Liver (tissue), 8 donors: ENCODE measurements at regions not wholly inside any gene's neighbourhood (a gene's known extent, or its start where the extent isn't known, plus 50 kb on each side); places are given as distances from the start of the nearest gene placed in this dataset.

Source experiments
- DNase-seq: peaks from one replicate; pipeline ENCODE4 v3.0.0-alpha.2; 2017; ENCODE audit warnings: low spot score
- H3K27ac ChIP-seq, 2 donors: one replicate each; pipeline ENCODE4 v1.7.0; 2013; ENCODE audit warnings: inconsistent platforms in 2 of 2, low read length in 2 of 2, control low read depth in 1 of 2, low read depth in 1 of 2, mild to moderate bottlenecking in 1 of 2
- H3K27me3 ChIP-seq, 4 donors: one replicate each; pipeline versions ENCODE4 v1.6.1 to v1.7.0; 2013; ENCODE audit warnings: low read length in 3 of 4, inconsistent platforms in 1 of 4, mild to moderate bottlenecking in 1 of 4, moderate library complexity in 1 of 4; ENCODE audit not compliant: control insufficient read depth in 4 of 4, insufficient read depth in 4 of 4
- H3K36me3 ChIP-seq, 4 donors: one replicate each; pipeline versions ENCODE4 v1.6.1 to v1.7.0; 2013; ENCODE audit warnings: low read length in 3 of 4, mild to moderate bottlenecking in 3 of 4, low read depth in 1 of 4, moderate library complexity in 1 of 4; ENCODE audit not compliant: control insufficient read depth in 4 of 4, insufficient read depth in 3 of 4
- H3K4me1 ChIP-seq, 4 donors: one replicate each; pipeline versions ENCODE4 v1.6.1 to v1.7.0; 2013; ENCODE audit warnings: low read length in 3 of 4, mild to moderate bottlenecking in 3 of 4, moderate library complexity in 1 of 4; ENCODE audit not compliant: control insufficient read depth in 4 of 4, insufficient read depth in 4 of 4
- H3K4me3 ChIP-seq, 3 donors: one replicate each; pipeline versions ENCODE4 v1.6.1 to v1.7.0; 2013; ENCODE audit warnings: low read length in 3 of 3, control low read depth in 1 of 3, low read depth in 1 of 3, mild to moderate bottlenecking in 1 of 3
- H3K9ac ChIP-seq, 2 donors: one replicate each; pipeline ENCODE4 v1.7.0; 2013; ENCODE audit warnings: low read length in 2 of 2, mild to moderate bottlenecking in 2 of 2, moderate library complexity in 2 of 2, control low read depth in 1 of 2, low read depth in 1 of 2
- H3K9me3 ChIP-seq, 4 donors: one replicate each; pipeline versions ENCODE4 v1.6.1 to v1.7.0; 2013; ENCODE audit warnings: low read length in 3 of 4; ENCODE audit not compliant: control insufficient read depth in 4 of 4
- EGR1 ChIP-seq, 2 donors: IDR thresholded peaks; 2 replicates each; pipeline ENCODE4 v1.6.1; 2016 to 2018; ENCODE audit warnings: antibody characterized with exemption in 2 of 2, low read depth in 2 of 2
- FOXA1 ChIP-seq: IDR thresholded peaks from 2 replicates; pipeline ENCODE4 v1.6.1; 2016; ENCODE audit warnings: antibody characterized with exemption
- FOXA2 ChIP-seq: IDR thresholded peaks from 2 replicates; pipeline ENCODE4 v1.6.1; 2016; ENCODE audit warnings: antibody characterized with exemption
- HNF4A ChIP-seq, 2 donors: conservative IDR thresholded peaks; 2 replicates each; pipeline ENCODE4 v1.6.1; 2016; ENCODE audit warnings: antibody characterized with exemption in 2 of 2, mild to moderate bottlenecking in 2 of 2
- HNF4G ChIP-seq: IDR thresholded peaks from 2 replicates; pipeline ENCODE4 v1.6.1; 2016; ENCODE audit warnings: antibody characterized with exemption
- NR2F2 ChIP-seq: IDR thresholded peaks from 2 replicates; pipeline ENCODE4 v1.6.1; 2016; ENCODE audit warnings: antibody characterized with exemption
- RAD21 ChIP-seq, 2 donors: IDR thresholded peaks; 2 replicates each; pipeline ENCODE4 v1.6.1; 2016; ENCODE audit warnings: antibody characterized with exemption in 2 of 2, mild to moderate bottlenecking in 2 of 2
- RXRA ChIP-seq, 2 donors: IDR thresholded peaks; 2 replicates each; pipeline ENCODE4 v1.6.1; 2017 to 2018; ENCODE audit warnings: antibody characterized with exemption in 2 of 2, mild to moderate bottlenecking in 1 of 2
- SP1 ChIP-seq: IDR thresholded peaks from 2 replicates; pipeline ENCODE4 v1.6.1; 2018; ENCODE audit warnings: antibody characterized with exemption, mild to moderate bottlenecking
- TAF1 ChIP-seq: conservative IDR thresholded peaks from 2 replicates; pipeline ENCODE4 v1.6.1; 2016; ENCODE audit warnings: antibody characterized with exemption, mild to moderate bottlenecking
- YY1 ChIP-seq: IDR thresholded peaks from 2 replicates; pipeline ENCODE4 v1.6.1; 2016; ENCODE audit warnings: antibody characterized with exemption, mild to moderate bottlenecking
- WGBS: extraction: QIAGEN DNeasy Blood & Tissue Kit; methylation state at CpG from one replicate; pipeline ENCODE4 v1.1.7; 2013; 5-methylcytosine and 5-hydroxymethylcytosine counted together
- TF ChIP-seq, protein P1 (sequence below): fragments of 150-350 bp; IDR thresholded peaks from 2 replicates; pipeline ENCODE4 v1.5.1; 2017; ENCODE audit warnings: improper control_type of control experiment, low read depth, low read length; ENCODE audit not compliant: missing input control
- TF ChIP-seq, protein P2 (sequence below): IDR thresholded peaks from 2 replicates; pipeline ENCODE4 v1.6.1; 2016; ENCODE audit warnings: antibody characterized with exemption
- TF ChIP-seq, protein P3 (sequence below): IDR thresholded peaks from 2 replicates; pipeline ENCODE4 v1.6.1; 2016; ENCODE audit warnings: antibody characterized with exemption
- TF ChIP-seq, protein P4 (sequence below): IDR thresholded peaks from 2 replicates; pipeline ENCODE4 v1.6.1; 2016; ENCODE audit warnings: antibody characterized with exemption
- donor health status: healthy.
- donor health status: healthy.
- donor health status: healthy.
- donor health status: healthy.
- donor health status: healthy.

DNA sequence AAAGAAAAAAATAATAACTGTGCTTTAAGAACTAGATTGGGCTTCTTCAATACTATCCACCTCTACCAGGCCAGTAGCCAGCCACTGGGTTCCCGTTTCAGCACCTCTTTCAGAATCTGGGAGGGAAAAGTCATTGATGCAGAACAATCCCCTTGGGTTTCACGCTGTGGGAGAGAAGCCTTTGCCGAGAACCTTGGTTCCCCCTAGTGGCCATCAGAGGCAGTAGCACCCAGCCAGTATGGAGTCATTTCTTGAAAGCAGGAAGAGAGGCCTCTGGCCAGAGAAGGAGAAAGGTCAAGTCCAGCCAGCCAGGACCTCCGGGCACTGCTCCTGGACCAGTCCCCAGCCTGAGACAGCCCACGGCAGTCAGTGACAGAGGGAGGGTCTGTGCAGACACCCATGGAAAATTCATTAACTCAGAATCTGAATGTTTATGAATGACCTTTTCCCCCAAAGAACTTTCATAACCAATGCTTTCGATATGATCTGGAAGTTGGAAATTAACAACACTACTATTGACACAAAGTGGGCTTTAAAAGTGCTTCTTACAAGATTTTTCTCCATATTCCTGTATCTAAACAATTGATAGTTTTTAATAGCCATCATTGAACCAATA lies 51.2 kb upstream of the CDH5 start:
- 8% methylated on average over 6 of the region's 6 CpGs for WGBS
- TF ChIP-seq SP1 (peak; percentile 14), RAD21 (IDR thresholded peaks at IDR 0.05) (peak; percentile 87 to 90), TAF1 (no peak), HNF4A (conservative IDR thresholded peaks at IDR 0.05) (peak; percentile 53 to 70), HNF4G (no peak), NR2F2 (peak; percentile 79), FOXA2 (no peak), YY1 (peak; percentile 68), EGR1 (IDR thresholded peaks at IDR 0.05; ENCODE audit: low read depth in 2 of 2) (no peak), RXRA (IDR thresholded peaks at IDR 0.05) (peak; percentile 28 to 37)
- TF ChIP-seq, protein P1, sequence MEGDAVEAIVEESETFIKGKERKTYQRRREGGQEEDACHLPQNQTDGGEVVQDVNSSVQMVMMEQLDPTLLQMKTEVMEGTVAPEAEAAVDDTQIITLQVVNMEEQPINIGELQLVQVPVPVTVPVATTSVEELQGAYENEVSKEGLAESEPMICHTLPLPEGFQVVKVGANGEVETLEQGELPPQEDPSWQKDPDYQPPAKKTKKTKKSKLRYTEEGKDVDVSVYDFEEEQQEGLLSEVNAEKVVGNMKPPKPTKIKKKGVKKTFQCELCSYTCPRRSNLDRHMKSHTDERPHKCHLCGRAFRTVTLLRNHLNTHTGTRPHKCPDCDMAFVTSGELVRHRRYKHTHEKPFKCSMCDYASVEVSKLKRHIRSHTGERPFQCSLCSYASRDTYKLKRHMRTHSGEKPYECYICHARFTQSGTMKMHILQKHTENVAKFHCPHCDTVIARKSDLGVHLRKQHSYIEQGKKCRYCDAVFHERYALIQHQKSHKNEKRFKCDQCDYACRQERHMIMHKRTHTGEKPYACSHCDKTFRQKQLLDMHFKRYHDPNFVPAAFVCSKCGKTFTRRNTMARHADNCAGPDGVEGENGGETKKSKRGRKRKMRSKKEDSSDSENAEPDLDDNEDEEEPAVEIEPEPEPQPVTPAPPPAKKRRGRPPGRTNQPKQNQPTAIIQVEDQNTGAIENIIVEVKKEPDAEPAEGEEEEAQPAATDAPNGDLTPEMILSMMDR: peak; percentile 95
- TF ChIP-seq, protein P2, sequence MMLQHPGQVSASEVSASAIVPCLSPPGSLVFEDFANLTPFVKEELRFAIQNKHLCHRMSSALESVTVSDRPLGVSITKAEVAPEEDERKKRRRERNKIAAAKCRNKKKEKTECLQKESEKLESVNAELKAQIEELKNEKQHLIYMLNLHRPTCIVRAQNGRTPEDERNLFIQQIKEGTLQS: no peak

DNA sequence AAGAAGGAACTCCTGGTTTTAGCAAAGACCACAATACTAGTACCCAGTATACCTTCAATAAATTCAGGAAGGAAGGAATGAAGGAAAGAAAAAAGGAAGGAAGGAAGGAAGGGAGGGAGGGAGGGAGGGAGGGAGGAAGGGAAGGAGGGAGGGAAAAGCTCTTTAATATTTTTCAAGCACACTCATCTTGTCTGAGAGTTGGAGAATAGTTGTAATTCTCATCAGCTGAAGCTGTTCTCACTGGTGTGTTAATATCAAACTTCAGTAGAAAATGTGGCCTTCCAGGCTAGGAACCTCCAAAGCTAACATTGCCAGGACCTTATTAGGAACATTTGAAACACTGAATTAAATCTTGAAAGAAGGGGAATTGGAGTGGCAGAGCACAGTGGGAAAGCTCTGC lies 55.2 kb upstream of the CDH5 start:
- H3K36me3 ChIP-seq: no peaks in the 10 kb centered on the region
- H3K27me3 ChIP-seq: no peaks in the 10 kb centered on the region
- H3K9ac ChIP-seq: no peak overlapping the region
- TF ChIP-seq FOXA1 (no peak), NR2F2 (no peak), YY1 (no peak)
- TF ChIP-seq, protein P3, sequence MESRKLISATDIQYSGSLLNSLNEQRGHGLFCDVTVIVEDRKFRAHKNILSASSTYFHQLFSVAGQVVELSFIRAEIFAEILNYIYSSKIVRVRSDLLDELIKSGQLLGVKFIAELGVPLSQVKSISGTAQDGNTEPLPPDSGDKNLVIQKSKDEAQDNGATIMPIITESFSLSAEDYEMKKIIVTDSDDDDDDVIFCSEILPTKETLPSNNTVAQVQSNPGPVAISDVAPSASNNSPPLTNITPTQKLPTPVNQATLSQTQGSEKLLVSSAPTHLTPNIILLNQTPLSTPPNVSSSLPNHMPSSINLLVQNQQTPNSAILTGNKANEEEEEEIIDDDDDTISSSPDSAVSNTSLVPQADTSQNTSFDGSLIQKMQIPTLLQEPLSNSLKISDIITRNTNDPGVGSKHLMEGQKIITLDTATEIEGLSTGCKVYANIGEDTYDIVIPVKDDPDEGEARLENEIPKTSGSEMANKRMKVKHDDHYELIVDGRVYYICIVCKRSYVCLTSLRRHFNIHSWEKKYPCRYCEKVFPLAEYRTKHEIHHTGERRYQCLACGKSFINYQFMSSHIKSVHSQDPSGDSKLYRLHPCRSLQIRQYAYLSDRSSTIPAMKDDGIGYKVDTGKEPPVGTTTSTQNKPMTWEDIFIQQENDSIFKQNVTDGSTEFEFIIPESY: no peak
- no peak overlapping the region for H3K27ac ChIP-seq
- no peak for DNase-seq
- no peak overlapping the region for H3K4me3 ChIP-seq
- H3K4me1 ChIP-seq: peaks cover 0 to 4% (median 2%) of the 10 kb centered on the region in 4 donors
- no peaks in the 10 kb centered on the region for H3K9me3 ChIP-seq

More for the DNA sequence above, 51.2 kb upstream of the CDH5 start:
- no peak overlapping the region for H3K9ac ChIP-seq
- no peaks in the 10 kb centered on the region for H3K27me3 ChIP-seq
- H3K4me1 ChIP-seq: peaks cover 0 to 4% (median 2%) of the 10 kb centered on the region in 4 donors
- no peak overlapping the region for H3K27ac ChIP-seq
- H3K9me3 ChIP-seq: no peaks in the 10 kb centered on the region
- no peak overlapping the region for H3K4me3 ChIP-seq
- no peaks in the 10 kb centered on the region for H3K36me3 ChIP-seq
- DNase-seq: peak; percentile 53

DNA sequence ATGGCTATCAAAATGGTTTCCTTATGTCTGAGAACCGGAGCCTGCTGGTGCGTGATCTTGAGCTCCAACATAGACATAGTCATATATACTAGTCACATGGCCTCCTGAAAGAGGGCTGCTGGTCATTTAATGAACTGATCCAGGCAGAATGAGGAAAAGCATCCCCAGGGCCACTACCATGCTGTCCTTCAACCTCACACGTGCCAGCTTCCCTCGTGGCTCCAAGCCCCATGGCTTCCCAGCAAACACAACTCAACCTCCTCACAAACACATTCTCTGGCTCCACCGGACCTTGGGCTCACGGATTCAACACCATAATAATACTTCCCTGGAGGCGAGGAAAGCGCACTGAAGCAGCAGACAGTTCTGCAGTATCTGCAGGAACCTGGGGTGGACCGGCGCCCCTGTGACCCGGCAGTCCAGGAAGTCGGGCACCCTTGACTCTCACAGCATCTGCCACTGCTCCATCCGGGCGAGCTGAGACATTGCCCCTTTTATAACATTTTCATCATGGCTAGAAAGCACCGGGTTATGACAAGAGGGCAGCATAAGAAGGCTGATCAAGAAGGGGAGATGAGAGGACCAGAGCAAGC lies 57.2 kb upstream of the CDH5 start:
- no peak for DNase-seq
- H3K4me1 ChIP-seq: no peaks in the 10 kb centered on the region
- H3K9ac ChIP-seq: no peak overlapping the region
- WGBS: 84% methylated on average over 15 of the region's 15 CpGs
- no peak for TF ChIP-seq NR2F2
- TF ChIP-seq FOXA2: no peak
- TF ChIP-seq SP1: no peak
- TF ChIP-seq, protein P4, sequence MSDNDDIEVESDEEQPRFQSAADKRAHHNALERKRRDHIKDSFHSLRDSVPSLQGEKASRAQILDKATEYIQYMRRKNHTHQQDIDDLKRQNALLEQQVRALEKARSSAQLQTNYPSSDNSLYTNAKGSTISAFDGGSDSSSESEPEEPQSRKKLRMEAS: no peak
- no peak for TF ChIP-seq FOXA1
- no peak for TF ChIP-seq TAF1
- H3K36me3 ChIP-seq: no peaks in the 10 kb centered on the region
- no peaks in the 10 kb centered on the region for H3K27me3 ChIP-seq
- H3K4me3 ChIP-seq: no peak overlapping the region
- no peaks in the 10 kb centered on the region for H3K9me3 ChIP-seq
- H3K27ac ChIP-seq: no peak overlapping the region
